BJ (cell line): ENCODE measurements at regions not wholly inside any gene's neighbourhood (a gene's known extent, or its start where the extent isn't known, plus 50 kb on each side); places are given as distances from the start of the nearest gene placed in this dataset.

Source experiments
- CTCF ChIA-PET: fragments of 350-600 bp; formaldehyde crosslinking; extraction: SDS; loops from one replicate; lab custom pipeline; 2021; ENCODE audit warnings: antibody characterized with exemption, inconsistent platforms; lab: Yijun Ruan, JAX
- POLR2A ChIA-PET: fragments of 300-600 bp; sonication (Branson Sonifier 250); formaldehyde crosslinking; extraction: SDS; loops from one replicate; lab custom pipeline; 2021; ENCODE audit warnings: antibody characterized with exemption; lab: Charles Lee
- DNase-seq: peaks from one replicate; pipeline ENCODE4 v3.0.0-alpha.2; 2011; ENCODE audit warnings: low read depth
- H3K27me3 ChIP-seq: 2 replicates; pipeline ENCODE4 v1.6.0; 2011; ENCODE audit warnings: low read length; ENCODE audit not compliant: control insufficient read depth, insufficient read depth
- H3K36me3 ChIP-seq: 2 replicates; pipeline ENCODE4 v1.5.1; 2011; ENCODE audit warnings: low read length; ENCODE audit not compliant: control insufficient read depth, insufficient read depth
- H3K4me3 ChIP-seq: 2 replicates; pipeline ENCODE4 v1.5.1; 2011; ENCODE audit warnings: low read depth, mild to moderate bottlenecking, control low read depth, low read length
- TF ChIP-seq, protein P1 (sequence below): IDR thresholded peaks from 2 replicates; pipeline ENCODE4 v1.5.1; 2011; ENCODE audit warnings: low read depth, mild to moderate bottlenecking, control low read depth, inconsistent platforms, low read length, moderate library complexity; ENCODE audit not compliant: insufficient read depth

DNA sequence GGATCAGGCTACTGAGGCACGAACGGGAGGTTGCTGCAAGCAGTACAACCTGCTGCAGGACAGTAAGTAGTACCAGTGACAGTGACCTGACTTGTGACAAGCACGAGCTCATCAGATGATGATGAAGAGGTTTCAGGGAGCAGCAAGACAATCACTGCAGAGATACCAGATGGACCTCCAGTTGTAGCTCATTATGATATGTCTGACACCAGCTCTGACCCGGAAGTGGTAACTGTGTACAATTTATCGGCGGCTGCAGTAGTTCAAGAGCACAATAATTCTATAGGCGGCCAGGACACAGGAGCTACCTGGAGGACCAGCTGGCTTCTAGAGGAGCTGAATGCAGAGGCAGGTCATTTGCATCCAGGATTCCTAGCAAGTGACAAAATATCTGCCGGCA lies 64.0 kb upstream of the GULP1 start:
- TF ChIP-seq, protein P1, sequence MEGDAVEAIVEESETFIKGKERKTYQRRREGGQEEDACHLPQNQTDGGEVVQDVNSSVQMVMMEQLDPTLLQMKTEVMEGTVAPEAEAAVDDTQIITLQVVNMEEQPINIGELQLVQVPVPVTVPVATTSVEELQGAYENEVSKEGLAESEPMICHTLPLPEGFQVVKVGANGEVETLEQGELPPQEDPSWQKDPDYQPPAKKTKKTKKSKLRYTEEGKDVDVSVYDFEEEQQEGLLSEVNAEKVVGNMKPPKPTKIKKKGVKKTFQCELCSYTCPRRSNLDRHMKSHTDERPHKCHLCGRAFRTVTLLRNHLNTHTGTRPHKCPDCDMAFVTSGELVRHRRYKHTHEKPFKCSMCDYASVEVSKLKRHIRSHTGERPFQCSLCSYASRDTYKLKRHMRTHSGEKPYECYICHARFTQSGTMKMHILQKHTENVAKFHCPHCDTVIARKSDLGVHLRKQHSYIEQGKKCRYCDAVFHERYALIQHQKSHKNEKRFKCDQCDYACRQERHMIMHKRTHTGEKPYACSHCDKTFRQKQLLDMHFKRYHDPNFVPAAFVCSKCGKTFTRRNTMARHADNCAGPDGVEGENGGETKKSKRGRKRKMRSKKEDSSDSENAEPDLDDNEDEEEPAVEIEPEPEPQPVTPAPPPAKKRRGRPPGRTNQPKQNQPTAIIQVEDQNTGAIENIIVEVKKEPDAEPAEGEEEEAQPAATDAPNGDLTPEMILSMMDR: no peak
- ChIA-PET CTCF (no interaction called here), POLR2A (no interaction called here)
- Histone ChIP-seq H3K36me3 (no peaks in the 10 kb centered on the region), H3K4me3 (no peak overlapping the region), H3K27me3 (no peaks in the 10 kb centered on the region)
- DNase-seq: no peak

DNA sequence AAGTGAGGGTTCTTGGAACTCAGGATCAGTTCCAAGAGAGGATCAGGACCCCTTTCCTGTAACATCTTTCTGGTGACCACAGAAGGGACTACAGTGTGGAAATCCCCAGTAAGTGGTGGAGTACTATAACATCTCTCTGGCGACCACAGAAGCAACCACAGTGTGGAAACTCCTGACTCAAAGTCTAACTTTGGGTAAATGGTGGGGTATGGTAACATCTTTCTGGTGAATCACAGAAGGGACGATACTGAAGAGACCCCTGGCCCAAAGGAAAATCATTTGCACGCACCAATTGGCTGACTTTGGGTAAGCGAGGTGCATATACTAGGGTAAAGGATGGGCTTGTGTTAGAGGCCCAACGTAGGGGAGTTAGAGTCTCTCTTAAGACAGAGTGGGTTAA lies 56.3 kb upstream of the GULP1 start:
- Histone ChIP-seq H3K4me3 (no peak overlapping the region), H3K36me3 (no peaks in the 10 kb centered on the region), H3K27me3 (no peaks in the 10 kb centered on the region)
- DNase-seq: no peak
- TF ChIP-seq, protein P1: no peak
- ChIA-PET CTCF (no interaction called here), POLR2A (no interaction called here)

DNA sequence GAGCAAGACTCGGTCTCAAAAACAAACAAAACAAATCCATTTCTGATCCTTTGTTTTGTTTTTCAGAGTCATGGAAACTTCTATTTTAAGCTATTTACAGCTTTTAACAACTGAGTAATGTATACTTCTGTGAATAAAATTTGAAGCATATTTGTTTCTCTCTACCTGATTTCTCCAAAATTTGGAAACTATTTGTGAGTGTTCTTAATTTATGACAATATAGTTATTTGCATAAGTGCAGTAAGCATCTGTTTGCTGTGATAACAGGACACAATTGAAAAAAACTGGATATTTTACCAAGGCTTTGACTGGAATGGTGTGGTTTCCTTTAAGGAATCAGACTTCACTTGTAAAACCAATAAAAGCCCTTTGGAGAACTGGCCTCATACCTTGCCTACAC lies 53.3 kb upstream of the GULP1 start:
- DNase-seq: no peak
- ChIA-PET POLR2A (no interaction called here), CTCF (interaction anchor here (1.2 to 1.5 kb wide), 2 partner anchors 12 to 53 kb away, joined by 3 to 4 read pairs; partner anchors contain the start of gene GULP1)
- Histone ChIP-seq H3K36me3 (no peaks in the 10 kb centered on the region), H3K4me3 (no peak overlapping the region), H3K27me3 (no peaks in the 10 kb centered on the region)
- TF ChIP-seq, protein P1: no peak
